HG03097 (cell line): ENCODE measurements at regions not wholly inside any gene's neighbourhood (a gene's known extent, or its start where the extent isn't known, plus 50 kb on each side); places are given as distances from the start of the nearest gene placed in this dataset.

Experiments
- ATAC-seq: cut with Tn5 transposase; IDR thresholded peaks from one replicate; pipeline ENCODE4 v1.9.1; 2021; ENCODE audit not compliant: unreplicated experiment, low FRiP score

DNA sequence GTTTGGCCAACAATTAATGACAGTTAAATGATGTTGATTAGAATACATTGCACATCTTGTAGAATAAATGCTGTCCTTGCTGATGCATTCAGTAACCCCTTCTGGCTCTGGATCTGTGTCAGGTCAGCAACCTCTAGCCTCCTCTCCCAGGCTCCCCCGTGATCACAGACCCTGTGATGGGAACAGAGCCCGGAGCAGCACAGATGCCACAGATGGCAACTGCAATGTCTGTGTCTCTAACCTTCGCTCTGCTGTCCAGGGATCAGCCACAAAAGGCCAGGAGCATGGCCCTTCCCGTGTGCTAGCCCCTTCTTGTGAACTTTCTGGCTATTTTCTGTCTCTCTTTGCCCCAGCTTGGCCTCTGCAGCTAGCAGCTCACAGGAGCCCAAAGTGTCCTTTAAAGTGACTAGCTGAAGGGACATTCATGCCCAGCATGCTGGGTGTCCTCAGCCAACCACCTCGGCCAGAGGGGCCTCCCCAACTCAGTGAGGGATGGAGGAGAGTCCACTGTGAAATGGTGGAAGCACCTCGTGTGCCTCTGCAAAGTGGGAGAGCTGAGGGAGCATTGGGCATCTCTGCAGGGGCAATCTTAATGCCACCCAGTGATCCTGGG is 167.0 kb upstream of the TCERG1L start:
- no peak for ATAC-seq

DNA sequence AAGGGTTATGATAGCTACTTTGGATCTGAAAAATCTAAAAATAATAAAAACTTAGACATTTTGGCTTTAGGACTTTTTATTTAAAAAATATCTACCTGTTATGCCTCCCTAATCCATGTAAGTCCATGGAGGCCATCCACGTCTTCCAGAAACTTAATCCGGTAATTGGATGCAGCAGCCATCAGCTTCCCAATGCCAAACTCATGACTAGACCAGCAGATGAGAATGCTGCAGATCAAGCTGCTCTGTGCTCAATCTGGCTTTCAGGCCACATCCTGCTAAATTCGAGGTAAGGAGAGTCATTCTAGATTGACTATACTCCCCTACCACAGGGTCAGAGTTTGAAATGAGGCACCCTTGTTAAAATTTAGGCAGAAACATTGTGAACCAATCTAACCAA is 168.5 kb upstream of the TCERG1L start:
- ATAC-seq, result no peak

DNA sequence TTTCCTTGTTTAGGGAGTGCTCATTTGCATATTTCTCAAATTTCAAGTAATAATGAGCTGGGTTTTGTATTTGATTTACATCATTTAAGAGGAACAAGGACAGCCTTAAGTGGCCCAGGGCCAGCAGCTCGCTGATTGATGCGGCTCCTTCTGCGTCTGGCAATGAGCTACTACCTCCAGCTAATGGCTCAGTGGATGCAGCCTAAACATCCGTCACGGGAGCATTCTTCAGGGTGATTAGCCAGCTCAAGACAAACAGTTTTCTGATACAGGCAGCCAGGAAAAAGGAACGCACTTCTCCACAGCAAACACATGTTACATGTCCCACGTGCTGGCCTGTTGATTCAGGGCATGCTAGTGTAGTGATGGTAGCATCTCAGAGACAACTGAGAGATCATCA is 169.3 kb upstream of the TCERG1L start:
- ATAC-seq, result no peak

DNA sequence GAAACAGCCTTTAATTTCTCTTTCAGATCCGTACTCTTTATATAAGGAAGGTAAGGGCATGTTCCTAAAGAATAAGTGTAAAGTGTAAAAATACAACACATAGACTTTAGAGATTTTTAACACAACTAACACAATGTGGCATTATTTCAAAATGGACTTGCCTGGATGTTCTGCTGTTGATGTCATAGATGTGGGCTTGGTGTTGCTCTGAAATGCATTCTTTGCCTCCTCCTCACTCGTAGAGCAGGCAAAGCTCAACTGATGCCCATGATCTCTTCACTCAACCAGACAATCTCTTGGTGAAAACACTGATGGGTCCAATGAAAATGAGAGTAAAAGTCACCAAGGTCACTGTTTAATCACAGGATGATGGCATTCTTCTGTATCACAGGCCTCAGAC is 174.2 kb upstream of the TCERG1L start:
- no peak for ATAC-seq

DNA sequence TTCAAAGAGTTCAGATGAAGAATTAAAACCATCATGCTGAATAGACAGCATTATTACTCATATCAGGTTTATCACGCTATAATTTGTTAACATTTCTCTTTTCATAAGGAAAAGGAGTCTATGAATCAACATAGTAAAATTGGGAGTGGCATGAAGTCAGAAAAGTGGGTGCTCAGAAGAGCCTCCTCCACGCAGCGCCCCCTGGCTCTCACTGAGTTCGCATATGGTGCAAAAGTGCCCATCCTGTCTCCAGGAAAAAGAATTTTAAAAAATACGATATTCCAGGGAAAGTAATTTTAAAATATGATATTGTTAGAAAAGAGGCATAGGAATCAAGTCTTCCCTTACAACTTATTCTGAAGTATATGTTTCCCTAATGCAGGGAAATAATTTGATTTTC is 176.3 kb upstream of the TCERG1L start:
- no peak for ATAC-seq

DNA sequence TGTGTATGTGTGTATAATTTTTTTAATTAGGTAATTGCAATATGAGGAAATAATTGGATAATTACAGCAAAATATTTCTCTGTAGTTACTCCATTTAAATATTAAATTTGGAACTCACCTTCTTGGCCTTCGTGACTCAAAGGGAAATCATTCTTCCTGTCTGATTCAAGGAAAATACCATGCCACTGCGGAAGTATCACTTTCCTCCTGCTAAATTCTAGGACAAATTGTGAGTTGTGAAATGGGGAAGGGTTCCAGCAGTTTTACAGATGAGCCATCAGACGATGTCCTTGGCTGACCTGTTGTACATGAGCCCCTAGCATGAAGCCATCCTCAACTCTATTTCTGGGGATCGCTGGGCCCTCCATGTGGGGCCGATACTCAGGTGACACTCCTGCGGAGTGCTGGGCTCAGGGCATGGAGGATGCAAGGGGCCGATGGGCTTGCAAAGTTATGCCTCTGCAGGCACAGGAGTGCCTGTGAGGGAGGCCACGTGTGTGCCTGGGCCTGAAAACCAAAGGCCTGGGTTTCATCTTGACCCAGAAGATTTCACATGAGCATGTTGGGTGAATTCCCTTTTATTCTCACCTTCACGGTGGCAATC is 179.6 kb upstream of the TCERG1L start:
- ATAC-seq, result no peak

DNA sequence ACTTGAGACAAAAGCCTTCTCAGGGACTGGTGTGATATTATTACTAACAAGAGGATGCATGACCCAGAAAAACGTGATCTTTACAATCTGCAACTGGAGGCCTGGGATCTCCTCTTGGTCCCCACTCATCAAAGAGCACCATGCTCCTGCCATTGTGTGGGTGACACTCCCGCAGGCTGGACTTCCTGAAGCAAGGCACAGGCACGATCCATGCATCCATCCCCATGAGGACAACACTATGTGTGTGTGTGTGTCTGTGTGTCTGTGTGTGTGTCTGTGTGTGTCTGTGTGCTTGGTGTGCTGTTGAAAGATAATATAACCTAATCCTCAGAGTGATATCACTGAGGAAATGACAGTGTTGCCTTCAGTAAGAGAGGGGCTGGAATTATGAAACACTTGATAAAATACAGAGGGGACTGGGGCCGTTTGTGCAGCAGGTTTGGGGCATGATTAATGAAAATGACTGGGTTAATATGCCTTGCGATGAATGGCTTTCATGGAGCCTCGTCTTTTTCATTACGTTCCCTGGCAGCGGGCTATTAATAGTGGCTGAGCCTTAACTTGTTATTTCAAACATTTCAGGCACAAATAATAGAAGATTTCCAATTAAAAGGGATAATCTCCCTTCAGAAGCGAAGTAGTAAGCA is 180.8 kb upstream of the TCERG1L start:
- ATAC-seq, result no peak

DNA sequence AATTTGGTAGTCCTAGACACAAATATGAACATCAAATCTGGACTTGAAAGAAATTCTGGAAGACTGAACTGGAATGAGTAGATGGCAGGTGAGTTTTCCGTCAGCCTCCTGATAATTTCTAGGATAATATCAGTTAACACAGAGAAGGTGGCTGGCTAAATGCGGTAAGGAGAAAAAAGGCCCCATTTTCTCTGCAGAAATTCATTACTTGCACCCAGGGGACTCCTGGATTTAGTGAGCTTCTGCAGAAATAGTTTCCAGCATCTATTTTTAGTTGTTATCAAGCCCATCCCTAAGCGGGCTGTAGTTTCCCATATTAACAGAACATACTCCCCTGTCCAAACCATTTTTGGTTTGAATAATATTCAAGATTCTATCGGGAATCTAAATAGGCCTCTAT is 181.9 kb upstream of the TCERG1L start:
- no peak for ATAC-seq

DNA sequence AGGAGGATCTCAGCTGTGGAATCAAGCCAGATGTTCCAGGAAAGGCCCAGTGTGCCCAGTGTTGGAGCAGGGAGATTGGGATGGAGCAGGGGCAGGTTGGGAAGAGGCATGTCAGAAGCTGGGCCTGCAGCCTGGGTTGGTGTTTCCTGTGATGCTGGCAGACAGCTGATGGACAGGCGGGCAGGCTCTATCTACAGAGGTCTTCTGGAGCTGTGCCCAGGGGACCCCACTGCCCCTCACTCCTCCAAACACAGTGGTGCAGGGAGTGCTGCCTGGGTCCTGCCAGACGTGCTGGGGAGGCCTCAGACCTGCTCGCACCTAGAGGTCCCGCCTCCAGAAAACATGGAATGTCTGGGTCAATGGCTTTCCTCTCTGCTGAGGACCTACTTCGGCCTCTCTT is 182.9 kb upstream of the TCERG1L start:
- ATAC-seq, result no peak

DNA sequence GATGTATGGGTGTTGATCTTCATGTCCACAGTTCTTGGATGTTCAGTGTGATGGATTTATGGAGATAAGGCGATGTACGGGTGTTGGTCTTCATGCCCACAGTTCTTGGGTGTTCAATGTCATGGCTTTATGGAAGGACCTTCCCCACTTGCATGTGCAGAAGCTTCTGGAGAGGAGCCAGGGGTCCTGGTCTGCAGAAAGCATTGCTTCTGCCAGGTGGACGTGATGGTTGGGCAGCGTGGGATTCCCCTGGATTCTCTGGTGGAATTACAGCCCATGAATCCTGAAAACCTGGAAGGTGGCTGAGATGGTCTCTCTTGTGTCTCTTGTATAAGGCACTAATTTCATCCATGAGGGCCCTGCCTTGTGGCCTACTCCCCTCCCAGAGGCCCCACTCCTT is 183.7 kb upstream of the TCERG1L start:
- no peak for ATAC-seq

DNA sequence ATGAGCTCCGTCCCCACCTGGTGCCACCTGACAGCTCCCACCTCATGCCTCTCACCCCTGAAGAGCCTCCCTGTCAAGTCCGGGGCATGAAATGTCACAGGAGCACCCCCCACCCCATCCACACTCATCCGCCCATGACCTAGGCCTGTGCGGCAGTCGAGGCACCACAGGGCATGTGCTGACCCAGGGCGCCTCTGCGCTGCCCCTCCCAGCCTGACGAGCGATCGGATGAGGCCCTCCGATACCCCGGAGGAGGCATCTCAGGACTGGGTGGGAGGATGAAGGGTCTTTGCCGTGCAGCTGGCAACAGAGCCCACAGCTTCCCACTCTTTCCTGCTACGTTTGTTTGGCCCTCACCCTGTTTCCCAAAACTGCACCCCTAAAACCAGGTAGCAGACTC is 184.4 kb upstream of the TCERG1L start:
- ATAC-seq, result no peak

DNA sequence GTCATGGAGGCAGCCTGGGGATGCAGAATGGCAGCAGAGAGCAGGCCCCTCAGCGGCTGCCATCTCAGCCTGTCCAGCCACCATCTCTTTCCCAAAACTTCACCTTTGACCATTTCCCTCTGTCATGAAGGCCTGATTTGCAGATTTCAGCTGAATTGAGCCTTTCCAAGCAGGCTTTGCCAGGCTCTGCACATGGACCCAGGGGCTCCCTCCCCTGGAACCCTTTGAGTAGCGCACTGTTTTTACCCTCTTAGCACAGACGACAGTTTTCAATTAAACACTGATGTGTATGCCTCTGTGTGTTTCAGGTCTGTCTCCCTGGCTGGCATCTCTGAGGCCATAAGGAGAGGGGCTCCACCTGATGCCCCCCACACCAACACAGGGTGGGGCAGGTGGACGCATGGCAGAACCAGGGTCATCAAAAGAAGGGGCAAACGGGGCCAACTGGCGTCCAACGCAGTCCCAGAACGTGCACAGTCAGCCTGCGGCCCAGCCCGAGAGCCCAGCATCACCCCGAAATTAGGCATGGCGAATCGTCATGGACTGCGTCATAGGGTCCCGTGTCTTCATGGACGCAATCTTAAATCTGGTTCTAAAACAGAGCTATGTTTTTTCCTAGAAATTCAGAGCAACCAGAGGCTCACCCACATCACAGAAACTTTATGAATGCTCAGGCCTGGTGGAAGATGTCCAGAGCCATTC is 185.0 kb upstream of the TCERG1L start:
- ATAC-seq, result no peak

DNA sequence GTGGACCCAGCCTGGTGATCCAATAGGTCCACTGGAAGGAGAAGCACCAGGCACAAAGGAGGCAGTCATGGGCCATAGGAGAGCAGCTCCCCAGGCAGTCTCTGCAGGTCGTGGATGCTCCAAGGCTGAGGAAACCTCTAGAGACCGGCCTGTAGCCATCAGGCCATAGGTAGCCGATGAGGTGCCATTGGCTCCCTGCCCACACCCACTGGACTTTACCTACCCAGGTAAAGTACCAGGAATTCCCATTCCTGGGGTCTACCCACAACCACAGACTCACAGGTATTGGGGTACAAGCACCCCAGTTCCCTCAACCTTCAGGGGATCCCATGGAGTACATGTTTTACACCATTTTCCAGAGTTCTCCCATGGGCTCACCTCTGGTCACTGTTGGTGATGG is 188.0 kb upstream of the TCERG1L start:
- no peak for ATAC-seq

DNA sequence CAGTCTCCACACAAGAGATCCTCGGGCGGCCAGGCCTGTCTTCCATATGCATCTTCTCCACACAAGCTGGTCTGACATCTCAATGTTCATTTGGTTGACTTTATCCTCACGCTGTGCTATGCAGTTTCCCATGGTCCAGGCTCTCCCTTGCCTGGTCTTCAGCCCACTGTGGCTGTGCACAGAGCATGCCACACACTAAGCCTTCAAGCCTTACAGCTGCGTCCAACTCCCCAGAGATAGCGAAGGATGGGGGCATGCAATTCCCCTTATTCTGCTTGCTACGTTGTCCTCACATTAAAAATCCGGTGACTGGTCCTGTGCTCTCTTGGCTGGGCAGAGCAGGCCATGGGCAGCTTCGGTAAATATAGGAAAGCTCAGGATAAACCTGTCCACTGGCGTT is 188.7 kb upstream of the TCERG1L start:
- no peak for ATAC-seq

DNA sequence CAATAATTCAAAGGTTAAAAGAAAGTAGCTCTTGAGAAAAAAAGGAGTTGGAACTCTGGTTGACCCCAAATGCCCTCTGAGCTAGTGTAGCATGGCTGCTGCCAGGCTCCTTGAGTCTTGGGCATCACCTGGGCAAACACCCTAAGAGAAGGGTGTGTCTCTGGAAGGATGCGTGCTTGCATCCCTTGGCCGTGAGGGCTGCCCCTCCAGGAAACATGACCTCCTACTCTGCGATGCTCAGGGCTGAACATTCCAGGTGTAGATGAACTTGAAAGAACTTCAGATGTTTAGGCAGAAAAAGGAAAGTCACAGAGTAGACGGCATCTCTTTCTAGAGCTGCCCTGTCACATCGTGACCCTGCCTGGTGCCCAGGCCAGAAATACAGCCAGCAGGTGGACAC is 189.4 kb upstream of the TCERG1L start:
- no peak for ATAC-seq

DNA sequence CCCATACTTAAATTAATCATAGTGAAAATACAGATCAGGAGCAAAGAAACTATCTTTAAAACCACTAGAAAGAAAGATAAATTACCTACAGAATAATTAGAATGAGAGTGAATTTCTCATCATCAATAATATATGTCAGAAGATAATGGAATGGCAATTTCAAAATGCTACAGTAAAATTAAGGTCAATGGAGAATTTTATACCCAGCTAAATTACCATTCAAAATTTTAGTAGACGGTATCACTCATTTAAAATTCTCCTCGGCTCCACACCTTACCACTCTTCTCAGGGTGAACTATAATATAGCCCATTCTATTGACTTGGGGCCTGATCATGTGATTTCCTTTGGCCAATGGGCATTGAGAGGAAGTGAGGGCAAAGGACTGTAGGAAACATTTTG is 192.5 kb upstream of the TCERG1L start:
- no peak for ATAC-seq

DNA sequence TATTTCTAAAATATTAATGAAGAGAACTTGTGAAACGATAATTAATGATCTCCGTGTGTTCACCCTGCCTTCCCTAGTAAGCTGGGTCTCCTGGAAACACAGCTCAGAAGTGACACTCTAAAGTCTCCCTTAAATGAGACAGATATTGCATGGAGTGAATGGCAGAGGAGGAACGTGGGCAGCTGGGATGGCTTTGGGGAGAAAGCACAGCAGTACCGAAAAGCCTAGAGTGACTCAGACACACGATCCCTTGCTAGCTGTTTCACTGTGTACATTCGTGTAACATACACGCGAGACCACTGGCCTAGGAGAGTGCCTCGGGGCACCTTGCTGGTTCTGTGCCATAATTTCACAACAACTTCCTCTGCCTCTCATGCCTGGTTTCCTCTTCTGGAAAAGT is 199.9 kb upstream of the TCERG1L start:
- ATAC-seq, result no peak

DNA sequence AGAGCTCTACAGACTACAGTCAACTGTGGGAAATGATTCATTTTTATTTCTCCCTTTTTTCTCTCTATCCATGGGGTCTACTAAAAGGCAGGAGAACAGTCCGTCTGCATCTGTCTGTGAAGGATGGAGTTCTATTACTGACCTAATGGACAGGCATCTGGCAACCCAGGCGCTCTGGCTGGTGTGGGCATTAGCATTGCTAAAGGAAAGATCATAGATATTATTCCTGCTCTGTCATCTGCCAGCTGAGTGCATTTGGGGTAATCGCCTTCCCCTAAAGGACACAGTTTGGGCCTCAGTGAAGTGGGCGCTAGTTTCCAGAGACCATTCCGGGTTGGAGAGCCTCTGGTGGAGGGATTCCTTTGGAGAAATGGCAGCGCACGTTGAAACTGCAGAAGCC is 201.3 kb upstream of the TCERG1L start:
- no peak for ATAC-seq

DNA sequence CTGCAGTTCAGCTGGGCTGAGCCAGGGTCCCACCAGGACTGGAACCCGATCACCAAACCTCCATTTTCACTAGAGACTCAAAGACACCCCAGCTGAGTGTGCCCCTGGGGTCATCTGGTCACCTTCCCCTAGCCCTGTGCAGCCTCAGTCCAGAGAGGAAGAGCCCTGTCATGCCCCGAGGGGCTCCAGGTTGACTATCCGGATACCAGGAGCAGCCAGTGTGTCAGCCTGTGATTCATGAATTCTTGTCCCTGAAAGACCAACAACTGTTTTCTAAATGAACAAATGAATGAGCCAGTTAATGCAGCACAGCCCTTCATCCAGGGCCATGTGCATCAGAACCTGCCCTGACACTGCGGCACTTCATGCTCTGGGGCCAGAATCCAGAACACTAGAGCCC is 201.9 kb upstream of the TCERG1L start:
- ATAC-seq, result no peak

DNA sequence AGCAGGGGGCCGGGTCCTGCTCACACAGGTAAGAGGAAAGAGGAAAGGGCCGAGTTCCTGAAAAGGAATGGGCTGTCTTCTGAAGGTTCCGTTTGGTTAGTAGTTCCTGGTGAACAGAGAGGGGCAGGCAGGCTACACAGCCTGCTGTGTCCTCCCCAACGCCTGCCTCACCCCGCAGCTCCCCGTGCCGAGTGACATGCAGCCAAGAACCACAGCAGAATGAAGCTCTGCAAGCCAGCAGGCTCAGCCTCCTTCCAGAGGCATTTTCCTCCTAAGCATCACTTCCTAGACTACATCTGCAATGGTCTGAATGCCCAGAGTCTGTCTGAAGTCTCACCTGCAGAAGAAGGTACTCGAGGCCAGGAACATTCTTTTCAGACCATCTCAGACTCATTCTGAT is 202.4 kb upstream of the TCERG1L start:
- ATAC-seq, result no peak

DNA sequence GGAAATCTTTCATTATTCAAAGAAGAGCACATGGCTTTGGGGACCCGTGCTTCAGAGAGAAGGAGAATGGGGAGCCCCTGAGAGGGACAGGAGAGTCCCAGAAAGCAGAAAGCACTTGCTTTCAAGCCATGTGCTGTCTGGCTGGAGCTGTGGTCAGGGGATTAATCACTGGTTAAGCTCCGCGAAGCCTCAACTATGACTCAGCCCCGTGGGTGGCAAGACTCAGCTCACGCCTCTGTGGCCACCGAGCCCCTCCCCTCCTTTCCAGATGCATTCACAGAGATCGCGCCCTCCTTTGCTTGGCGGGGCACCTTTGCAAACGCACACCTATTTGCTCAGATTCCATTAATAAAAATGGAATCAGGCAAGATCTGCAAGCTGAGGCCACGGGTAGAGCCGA is 202.9 kb upstream of the TCERG1L start:
- no peak for ATAC-seq

DNA sequence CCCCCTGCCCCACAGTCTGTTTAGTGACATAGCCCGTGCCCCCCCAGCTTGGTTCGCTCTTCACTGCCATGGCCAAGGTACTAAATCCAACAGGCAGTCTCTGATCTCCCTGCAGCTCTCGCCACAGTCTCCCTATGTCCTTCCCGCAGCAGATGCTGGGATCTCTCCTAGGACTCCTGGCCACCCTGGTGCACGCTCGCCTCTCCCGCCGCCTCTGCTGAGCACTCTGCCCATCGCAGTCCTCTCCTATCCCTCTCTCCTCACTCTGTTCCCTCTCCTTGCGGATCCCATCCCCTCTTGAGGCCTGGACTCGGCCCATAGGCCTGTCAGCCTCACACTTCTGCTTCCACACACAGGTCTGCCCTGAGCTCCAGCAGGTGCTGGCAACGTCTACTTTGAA is 204.8 kb upstream of the TCERG1L start:
- no peak for ATAC-seq
